Activated T-cell treated with anti-CD3 and anti-CD28 coated beads for 4 hours (primary cell): ENCODE measurements at regions not wholly inside any gene's neighbourhood (a gene's known extent, or its start where the extent isn't known, plus 50 kb on each side); places are given as distances from the start of the nearest gene placed in this dataset.
"Not testable (repeated sequence)": the region's sequence is repeated elsewhere in the genome, so short reads cannot be mapped to it uniquely, and the experiment has no call there.

Source experiments
- DNase-seq: peaks from one replicate; pipeline ENCODE4 v3.0.0-alpha.2; 2020

DNA sequence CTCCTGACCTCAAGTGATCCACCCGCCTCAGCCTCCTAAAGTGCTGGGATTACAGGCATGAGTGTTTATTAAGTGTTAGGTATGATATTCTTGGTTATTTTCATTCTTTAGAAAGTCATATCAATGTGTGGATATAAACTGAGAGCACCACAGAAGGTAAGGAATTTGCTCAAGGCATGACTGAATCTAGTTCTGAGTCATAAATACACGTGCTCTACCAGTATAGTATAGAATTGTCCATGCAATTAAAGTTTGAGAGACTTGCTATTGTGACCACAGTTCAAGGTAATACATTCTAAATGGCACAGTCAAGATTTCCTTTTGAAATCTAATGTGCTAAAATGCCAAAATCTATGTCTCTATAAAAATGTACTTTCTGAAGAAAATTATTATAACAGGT lies 401.1 kb upstream of the CHRM3 start:
- DNase-seq = no peak

GRCh38 chr1:238982736-238983135 lies 403.6 kb upstream of the CHRM3 start:
- DNase-seq = no peak

- DNase-seq = no peak
Observed at GRCh38 chr1:238981317-238981933, 404.9 kb upstream of the CHRM3 start.

DNA sequence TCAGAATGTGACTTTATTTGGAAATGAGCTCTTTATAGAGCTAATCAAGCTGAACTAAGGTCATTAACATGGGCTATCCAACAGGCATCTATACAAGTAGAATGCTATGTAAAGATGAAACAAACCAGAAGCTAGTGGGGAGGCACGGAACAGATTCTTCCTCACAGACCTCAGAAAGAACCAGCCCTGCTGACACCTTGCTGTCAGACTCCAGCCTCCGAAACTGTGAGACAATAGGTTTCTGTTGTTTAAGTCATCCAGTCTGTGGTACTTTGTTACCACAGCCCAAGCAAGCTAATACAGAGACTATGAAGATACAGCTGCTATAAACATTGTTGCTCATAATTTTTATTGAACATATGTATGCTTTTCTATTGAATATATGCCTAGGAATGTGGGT lies 406.3 kb upstream of the CHRM3 start:
- no peak for DNase-seq

GRCh38 chr1:238964631-238965030 lies 421.7 kb upstream of the CHRM3 start:
- DNase-seq = no peak

DNA sequence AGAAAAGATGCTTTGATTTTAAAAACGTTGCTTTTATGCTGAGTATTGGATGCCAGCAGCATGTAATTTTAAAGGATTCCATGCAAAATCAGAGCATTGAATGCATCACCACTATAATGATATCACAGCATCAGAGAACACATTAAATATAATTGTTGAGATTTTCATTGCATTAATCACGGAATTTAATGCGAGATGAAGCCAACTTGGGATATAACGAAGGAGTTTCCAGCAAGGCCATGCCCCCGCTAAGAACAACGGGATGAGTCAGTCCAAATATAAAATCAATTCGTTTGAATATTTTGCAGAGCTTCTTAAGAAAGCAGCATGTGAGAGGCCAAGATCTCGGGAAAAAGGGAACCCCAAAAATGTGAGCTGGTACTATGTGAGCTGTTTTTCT lies 423.4 kb upstream of the CHRM3 start:
- DNase-seq = no peak

- DNase-seq = no peak
Observed at GRCh38 chr1:238961790-238962189, 424.6 kb upstream of the CHRM3 start.

DNA sequence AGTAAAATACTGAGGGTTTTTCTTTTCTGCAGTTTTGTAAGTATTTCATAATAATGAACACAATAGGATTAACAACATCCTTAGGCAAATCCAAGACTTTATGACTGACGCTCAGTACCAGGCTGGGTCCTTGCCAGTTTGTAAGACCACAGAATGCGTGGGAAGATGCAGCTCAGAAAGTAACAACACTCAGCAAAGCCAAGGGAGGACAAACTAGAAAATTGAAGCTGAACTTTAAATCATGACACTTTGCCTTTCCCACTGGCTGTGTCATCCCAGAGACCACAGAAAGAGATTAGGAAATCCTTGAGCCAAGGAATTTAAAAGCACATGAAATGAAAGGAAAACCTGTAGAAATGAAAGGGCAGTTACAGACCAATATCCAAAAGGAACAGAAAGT lies 426.3 kb upstream of the CHRM3 start:
- DNase-seq = no peak

DNA sequence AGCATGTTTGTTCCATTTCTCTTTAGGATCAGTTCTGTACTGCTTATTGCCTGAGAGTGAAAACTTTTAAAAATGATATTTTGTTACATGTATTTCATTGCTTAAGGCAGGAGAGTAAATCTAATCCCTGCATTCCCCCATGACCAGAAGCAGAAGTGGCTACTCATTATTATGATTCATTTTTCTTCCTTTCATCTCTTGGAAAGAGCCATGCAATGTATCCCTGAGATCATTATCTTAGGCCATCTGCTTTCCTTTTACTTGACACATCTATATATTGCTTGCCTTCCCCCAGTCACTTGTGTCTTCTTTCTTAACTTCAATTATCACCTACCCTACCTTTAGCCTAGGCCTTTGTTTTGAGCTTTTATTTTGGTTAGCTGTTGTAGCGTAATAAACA lies 430.4 kb upstream of the CHRM3 start:
- DNase-seq = no peak

DNA sequence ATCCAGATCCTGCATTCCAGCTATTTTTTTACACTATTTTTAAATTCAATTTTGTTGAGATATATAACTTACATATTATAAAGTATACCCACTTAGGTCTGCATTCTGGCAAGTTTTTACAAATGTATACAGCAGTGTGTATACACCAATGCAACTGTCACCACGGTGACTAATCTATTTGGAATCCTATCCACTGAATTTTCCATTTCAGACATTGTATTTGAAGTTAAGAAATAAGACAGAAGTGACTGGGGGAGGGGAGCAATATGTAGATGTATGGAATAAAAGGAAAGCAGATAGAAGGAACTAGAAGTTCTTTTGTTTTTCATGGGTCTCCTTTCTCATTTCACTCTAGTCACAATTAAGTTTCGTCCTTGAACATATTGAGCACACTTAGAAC lies 431.5 kb upstream of the CHRM3 start:
- no peak for DNase-seq

DNA sequence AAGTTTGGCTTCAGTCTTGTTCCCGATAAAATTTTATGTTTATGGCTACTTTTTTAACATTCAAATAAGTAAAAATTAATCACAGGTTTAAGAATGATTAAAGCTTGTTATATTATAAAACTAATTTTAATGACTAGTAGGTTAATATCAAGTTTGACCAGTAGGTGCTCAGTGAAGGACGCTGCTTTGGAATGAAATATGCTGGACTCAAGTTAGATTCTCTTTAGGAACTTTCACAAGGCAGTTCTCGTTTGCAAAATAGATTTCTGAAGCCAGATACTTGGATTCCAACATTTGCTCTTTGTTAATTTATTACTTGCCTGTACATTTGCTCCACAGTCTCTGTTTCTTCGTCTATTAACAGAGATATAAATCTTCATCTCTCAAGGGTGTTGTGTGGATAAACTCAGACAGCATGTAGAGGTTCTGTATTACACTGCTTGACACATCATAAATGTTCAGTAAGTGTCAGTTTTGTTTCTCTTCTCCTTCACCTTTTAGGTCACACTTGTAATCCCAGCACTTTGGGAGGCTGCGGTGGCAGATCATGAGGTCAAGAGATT lies 432.8 kb upstream of the CHRM3 start:
- DNase-seq = no peak

- DNase-seq = no peak
Observed at GRCh38 chr1:238951809-238952208, 434.6 kb upstream of the CHRM3 start.

DNA sequence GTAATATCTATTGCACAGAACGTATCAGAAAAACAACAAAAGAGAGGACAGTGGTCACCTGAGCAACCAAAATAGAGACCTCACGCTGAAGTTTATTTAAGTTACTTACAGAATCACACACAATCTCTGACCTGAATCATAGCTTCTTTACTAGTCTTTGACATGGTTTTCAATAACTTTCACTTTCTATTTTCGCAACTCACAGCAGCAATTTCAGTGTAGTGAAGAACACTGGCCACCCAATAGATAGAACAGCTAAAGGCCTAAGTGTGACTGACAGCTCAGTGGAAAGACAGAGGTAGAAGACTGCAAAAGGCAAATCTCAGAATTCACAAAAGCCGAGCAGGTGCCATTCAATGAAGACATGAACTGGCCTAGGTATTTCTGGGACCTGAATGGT lies 435.6 kb upstream of the CHRM3 start:
- no peak for DNase-seq

GRCh38 chr1:238950017-238950416 lies 436.4 kb upstream of the CHRM3 start:
- DNase-seq = no peak

GRCh38 chr1:238944028-238944427 lies 442.3 kb upstream of the CHRM3 start:
- DNase-seq = no peak

DNA sequence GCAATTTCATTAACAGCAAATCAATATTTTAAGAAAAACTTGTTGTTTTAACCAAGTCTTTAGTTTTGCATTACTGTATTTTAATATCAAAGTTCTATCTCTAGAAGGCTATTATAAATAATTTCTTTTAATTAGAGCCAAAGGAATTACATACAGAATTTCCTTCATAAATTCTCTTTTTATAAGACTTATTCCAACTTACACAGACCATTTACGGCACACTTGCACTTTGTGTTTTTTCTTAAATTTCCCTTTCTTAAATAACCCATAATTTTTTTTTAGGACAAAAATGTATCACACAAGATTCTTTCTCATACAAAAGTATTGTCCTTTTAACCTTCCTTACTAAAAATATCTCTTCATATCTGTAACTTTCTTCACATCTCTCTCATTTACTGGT lies 458.5 kb upstream of the CHRM3 start:
- DNase-seq = no peak

DNA sequence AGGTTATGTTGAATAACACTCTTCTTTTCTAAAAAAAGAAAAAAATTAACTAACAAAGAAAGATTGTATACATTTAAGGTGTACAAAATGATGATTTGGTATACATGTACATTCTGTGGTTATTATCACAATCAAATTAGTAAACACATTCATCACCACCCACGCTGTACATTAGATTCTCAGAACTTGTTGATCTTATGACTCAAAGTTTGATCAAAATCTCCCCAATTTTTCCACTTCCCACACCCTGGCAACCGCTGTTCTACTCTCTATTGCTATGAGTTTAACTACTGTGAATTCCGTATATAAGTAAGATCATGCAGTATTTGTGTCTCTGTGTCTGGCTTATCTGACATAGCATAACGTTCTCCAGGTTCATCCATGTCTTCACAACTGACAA lies 469.5 kb upstream of the CHRM3 start:
- DNase-seq = no peak

DNA sequence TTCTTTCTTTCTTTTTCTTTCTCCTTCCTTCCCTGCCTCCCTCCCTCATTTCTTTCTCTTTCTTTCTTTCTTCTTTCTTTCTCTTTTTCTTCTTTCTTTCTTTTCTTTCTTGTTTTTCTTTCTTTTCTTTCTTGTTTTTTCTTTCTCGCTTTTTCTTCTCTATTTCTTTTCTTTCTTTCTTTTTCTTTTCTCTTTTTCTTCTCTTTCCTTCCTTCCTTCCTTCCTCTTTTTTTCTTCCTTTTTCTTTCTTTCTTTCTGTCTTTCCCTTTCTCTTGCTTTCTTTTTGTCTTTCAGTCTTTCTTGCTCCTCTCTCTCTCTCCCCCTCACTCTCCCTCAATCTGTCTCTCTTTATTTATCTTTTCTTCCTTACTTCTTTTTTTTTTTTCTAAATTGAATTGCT lies 472.0 kb upstream of the CHRM3 start:
- no peak for DNase-seq

DNA sequence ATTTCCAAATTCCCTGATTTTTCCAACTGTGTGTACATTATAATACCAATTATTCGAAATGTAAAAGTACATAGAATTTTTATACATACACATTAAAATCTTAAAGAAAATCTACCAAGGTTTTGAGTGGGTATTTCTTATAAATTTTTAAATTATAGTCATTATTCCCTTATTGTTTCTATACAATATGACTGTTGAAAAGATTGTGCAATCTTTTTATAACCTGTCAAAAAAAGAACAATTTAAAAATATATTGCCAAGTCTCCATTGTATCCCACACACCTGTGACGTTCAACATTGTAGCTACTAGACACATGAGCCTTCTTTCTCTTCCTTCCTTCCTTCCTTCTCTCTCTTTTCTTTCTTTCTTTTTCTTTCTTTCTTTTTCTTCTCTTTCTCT lies 473.2 kb upstream of the CHRM3 start:
- DNase-seq = no peak

DNA sequence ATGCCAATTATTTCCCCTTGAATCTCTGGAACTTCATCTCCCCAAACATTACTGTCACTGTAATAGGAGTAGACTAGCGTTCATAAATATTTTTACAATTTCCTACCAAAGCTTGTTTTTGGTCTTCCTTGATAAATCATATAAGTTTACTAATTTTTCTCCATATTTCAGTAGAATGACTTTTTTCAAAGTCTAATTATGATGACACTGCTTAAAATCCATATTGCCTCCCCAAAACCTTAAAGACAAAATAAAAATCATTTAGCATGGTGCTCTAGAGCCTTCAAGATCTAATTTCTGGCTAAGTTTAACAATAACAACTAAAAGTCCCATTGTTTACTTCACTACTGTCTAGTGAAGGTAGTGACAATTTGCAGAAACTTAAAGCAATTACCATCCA lies 474.2 kb upstream of the CHRM3 start:
- no peak for DNase-seq

GRCh38 chr1:238902752-238903151 lies 483.6 kb upstream of the CHRM3 start:
- not testable (repeated sequence) for DNase-seq

- no peak for DNase-seq
Observed at GRCh38 chr1:238900334-238900865, 486.0 kb upstream of the CHRM3 start.

DNA sequence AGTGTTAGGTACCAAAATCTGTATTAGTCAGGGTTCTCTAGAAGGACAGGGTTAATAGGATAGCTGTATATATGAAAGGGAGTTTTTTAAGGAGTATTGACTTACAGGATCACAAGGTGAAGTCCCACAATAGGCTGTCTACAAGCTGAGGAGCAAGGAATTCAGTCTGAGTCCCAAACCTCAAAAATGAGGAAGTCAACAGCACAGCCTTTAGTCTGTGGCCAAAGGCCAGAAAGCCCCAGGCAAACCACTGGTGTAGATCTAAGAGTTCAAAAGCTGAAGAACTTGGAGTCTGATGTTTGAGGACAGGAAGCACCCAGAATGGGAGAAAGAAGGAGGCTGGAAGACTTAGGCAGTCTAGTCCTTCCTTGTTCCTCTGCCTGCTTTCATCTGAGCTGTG lies 487.5 kb upstream of the CHRM3 start:
- DNase-seq = no peak

GRCh38 chr1:238895911-238896310 lies 490.5 kb upstream of the CHRM3 start:
- DNase-seq = no peak

- no peak for DNase-seq
Observed at GRCh38 chr1:238892612-238893011, 493.8 kb upstream of the CHRM3 start.
